H9 (cell line): ENCODE measurements at regions not wholly inside any gene's neighbourhood (a gene's known extent, or its start where the extent isn't known, plus 50 kb on each side); places are given as distances from the start of the nearest gene placed in this dataset.
"Not testable (repeated sequence)": the region's sequence is repeated elsewhere in the genome, so short reads cannot be mapped to it uniquely, and the experiment has no call there.

ENCODE experiments used
- DNase-seq: peaks from one replicate; pipeline ENCODE4 v3.0.0-alpha.2; 2017
- H2AFZ ChIP-seq: one replicate; pipeline ENCODE4 v1.6.1; 2013; ENCODE audit warnings: mild to moderate bottlenecking, low read length, control low read depth, moderate library complexity
- H2AK5ac ChIP-seq: 2 replicates; pipeline ENCODE4 v1.6.1; 2013; ENCODE audit warnings: low read length, control low read depth, mixed read lengths; ENCODE audit not compliant: insufficient read length
- H2BK120ac ChIP-seq: one replicate; pipeline ENCODE4 v1.6.1; 2013; ENCODE audit warnings: low read depth, mild to moderate bottlenecking, low read length, control low read depth, inconsistent platforms; ENCODE audit not compliant: poor library complexity, severe bottlenecking
- H2BK12ac ChIP-seq: 2 replicates; pipeline ENCODE4 v1.6.1; 2013; ENCODE audit warnings: low read length, control low read depth, mixed read lengths, low read depth; ENCODE audit not compliant: insufficient read length
- H2BK15ac ChIP-seq: 2 replicates; pipeline ENCODE4 v1.6.1; 2013; ENCODE audit warnings: low read depth, low read length, control low read depth
- H2BK20ac ChIP-seq: one replicate; pipeline ENCODE4 v1.6.1; 2013; ENCODE audit warnings: low read depth, mild to moderate bottlenecking, low read length, control low read depth, inconsistent platforms; ENCODE audit not compliant: poor library complexity, severe bottlenecking
- H2BK5ac ChIP-seq: 2 replicates; pipeline ENCODE4 v1.6.1; 2013; ENCODE audit warnings: low read length, control low read depth, mixed read lengths; ENCODE audit not compliant: insufficient read length
- H3K14ac ChIP-seq: 2 replicates; pipeline ENCODE4 v1.6.1; 2013; ENCODE audit warnings: low read length, control low read depth; ENCODE audit not compliant: insufficient read depth
- H3K18ac ChIP-seq: 2 replicates; pipeline ENCODE4 v1.6.1; 2013; ENCODE audit warnings: low read depth, mild to moderate bottlenecking, mixed read lengths, low read length, control low read depth; ENCODE audit not compliant: insufficient read length
- H3K23ac ChIP-seq: 2 replicates; pipeline ENCODE4 v1.6.1; 2013; ENCODE audit warnings: low read length, control low read depth, mixed read lengths, low read depth; ENCODE audit not compliant: insufficient read length
- H3K23me2 ChIP-seq: 2 replicates; pipeline ENCODE4 v1.6.1; 2013; ENCODE audit warnings: low read depth, mild to moderate bottlenecking, mixed read lengths, low read length, control low read depth; ENCODE audit not compliant: insufficient read length, poor library complexity, severe bottlenecking
- H3K27ac ChIP-seq: 2 replicates; pipeline ENCODE4 v1.5.1; 2013; ENCODE audit warnings: low read length, control low read depth, mixed read lengths, low read depth; ENCODE audit not compliant: insufficient read length
- H3K27me3 ChIP-seq: 2 replicates; pipeline ENCODE4 v1.6.1; 2013; ENCODE audit warnings: low read length, control low read depth, inconsistent platforms; ENCODE audit not compliant: insufficient read depth
- H3K4ac ChIP-seq: 2 replicates; pipeline ENCODE4 v1.6.1; 2013; ENCODE audit warnings: low read depth, mild to moderate bottlenecking, control low read depth, inconsistent platforms, low read length, moderate library complexity
- H3K4me1 ChIP-seq: 2 replicates; pipeline ENCODE4 v1.6.1; 2013; ENCODE audit warnings: low read length, control low read depth, inconsistent platforms; ENCODE audit not compliant: insufficient read depth
- H3K4me2 ChIP-seq: 2 replicates; pipeline ENCODE4 v1.6.1; 2013; ENCODE audit warnings: low read length, control low read depth, mixed read lengths; ENCODE audit not compliant: insufficient read length, insufficient read depth
- H3K56ac ChIP-seq: 2 replicates; pipeline ENCODE4 v1.6.1; 2013; ENCODE audit warnings: low read depth, mild to moderate bottlenecking, mixed read lengths, low read length, control low read depth; ENCODE audit not compliant: insufficient read length
- H3K79me1 ChIP-seq: 2 replicates; pipeline ENCODE4 v1.6.1; 2013; ENCODE audit warnings: low read depth, mild to moderate bottlenecking, moderate library complexity, low read length, control low read depth, inconsistent platforms; ENCODE audit not compliant: insufficient read depth, poor library complexity, severe bottlenecking
- H3K79me2 ChIP-seq: 2 replicates; pipeline ENCODE4 v1.6.1; 2013; ENCODE audit warnings: low read length, control low read depth, inconsistent platforms; ENCODE audit not compliant: insufficient read depth
- H3K9ac ChIP-seq: 2 replicates; pipeline ENCODE4 v1.6.1; 2013; ENCODE audit warnings: low read length, control low read depth, mixed read lengths; ENCODE audit not compliant: insufficient read length; ENCODE audit errors: extremely low read depth
- H3K9me3 ChIP-seq: one replicate; pipeline ENCODE4 v1.6.1; 2013; ENCODE audit warnings: low read depth, low read length, inconsistent platforms; ENCODE audit not compliant: control insufficient read depth
- H3T11ph ChIP-seq: one replicate; pipeline ENCODE4 v1.6.1; 2013; ENCODE audit warnings: mild to moderate bottlenecking, low read length, control low read depth, inconsistent platforms
- H4K20me1 ChIP-seq: one replicate; pipeline ENCODE4 v1.6.1; 2013; ENCODE audit not compliant: control insufficient read depth, insufficient read length, insufficient read depth
- H4K5ac ChIP-seq: 2 replicates; pipeline ENCODE4 v1.6.1; 2013; ENCODE audit warnings: low read depth, mild to moderate bottlenecking, mixed read lengths, low read length, control low read depth; ENCODE audit not compliant: insufficient read length
- H4K8ac ChIP-seq: replicated peaks from 2 replicates; pipeline ENCODE4 v1.6.1; 2013; ENCODE audit warnings: low read length, control low read depth, mixed read lengths, low read depth; ENCODE audit not compliant: insufficient read length
- H4K91ac ChIP-seq: 2 replicates; pipeline ENCODE4 v1.6.1; 2013; ENCODE audit warnings: low read depth, mild to moderate bottlenecking, moderate library complexity, mixed read lengths, low read length, control low read depth; ENCODE audit not compliant: insufficient read length
- H3K27ac Mint-ChIP-seq, 3 experiments: 2 replicates in 2 of 3; 3 replicates in 1 of 3; pipeline ENCODE4 v1.8.0; 2020 to 2021; ENCODE audit warnings: mixed read lengths in 3 of 3, mild to moderate bottlenecking in 1 of 3, moderate library complexity in 1 of 3
- H3K27me3 Mint-ChIP-seq: 2 replicates; pipeline ENCODE4 v1.8.0; 2021; ENCODE audit warnings: low read depth, mild to moderate bottlenecking, moderate library complexity, mixed read lengths
- H3K36me3 Mint-ChIP-seq, 3 experiments: 2 replicates in 2 of 3; 3 replicates in 1 of 3; pipeline ENCODE4 v1.8.0; 2020 to 2021; ENCODE audit warnings: low read depth in 3 of 3, mixed read lengths in 3 of 3; ENCODE audit not compliant: insufficient read depth in 1 of 3
- H3K4me1 Mint-ChIP-seq, 2 experiments: 2 replicates each; pipeline ENCODE4 v1.8.0; 2020; ENCODE audit warnings: mixed read lengths in 2 of 2
- H3K4me3 Mint-ChIP-seq, 2 experiments: 2 replicates in 1 of 2; 3 replicates in 1 of 2; pipeline ENCODE4 v1.8.0; 2020 to 2021; ENCODE audit warnings: mild to moderate bottlenecking in 2 of 2, mixed read lengths in 2 of 2, moderate library complexity in 1 of 2
- H3K9me3 Mint-ChIP-seq, 2 experiments: 2 replicates in 1 of 2; 3 replicates in 1 of 2; pipeline ENCODE4 v1.8.0; 2020; ENCODE audit warnings: mild to moderate bottlenecking in 2 of 2, mixed read lengths in 2 of 2, moderate library complexity in 1 of 2
- WGBS: extraction: QIAGEN DNeasy Blood & Tissue Kit; methylation state at CpG from one replicate; pipeline ENCODE4 v1.1.7; 2013; ENCODE audit warnings: missing lambda C conversion rate, low lambda C conversion rate, mixed read lengths; ENCODE audit not compliant: insufficient read length; ENCODE audit errors: extremely low coverage; 5-methylcytosine and 5-hydroxymethylcytosine counted together
- TF ChIP-seq, protein P1 (sequence below): fragments of 200-600 bp; sonication (generic); conservative IDR thresholded peaks from 3 replicates; pipeline ENCODE4 v1.8.0; 2021; ENCODE audit warnings: antibody characterized with exemption, mild to moderate bottlenecking

DNA sequence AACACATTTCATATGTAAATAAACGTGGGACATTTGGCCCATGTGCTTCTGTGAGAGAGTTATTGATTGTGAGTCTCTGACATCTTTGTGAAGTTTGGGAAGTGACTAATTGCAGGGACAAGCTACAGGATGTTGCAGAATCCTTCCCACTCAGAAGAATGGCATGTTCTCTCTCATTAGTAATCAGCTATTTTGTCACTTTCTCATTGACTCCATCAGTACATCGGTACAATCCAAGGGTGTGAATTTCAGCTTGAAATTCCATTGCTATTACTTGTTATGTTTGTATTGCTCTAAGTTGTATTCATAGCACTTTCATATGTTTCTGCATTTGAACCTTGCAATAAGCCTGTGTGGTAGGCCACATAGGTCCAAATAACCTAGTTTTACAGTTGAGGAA is 100.0 kb upstream of the KCNMA1 start:
- Mint-ChIP-seq H3K4me3 (no peak overlapping the region), H3K27ac (no peak overlapping the region), H3K4me1 (peaks cover 11 to 13% of the 10 kb centered on the region in 2 experiments), H3K9me3 (peaks cover 32 to 34% of the 10 kb centered on the region in 2 experiments), H3K27me3 (peaks cover 4% of the 10 kb centered on the region; the same call in 1 of the 2 replicates), H3K36me3 (peaks cover 12 to 35% (median 24%) of the 10 kb centered on the region in 3 experiments)
- Histone ChIP-seq H3T11ph (no peak overlapping the region), H2BK120ac (no peak overlapping the region), H3K18ac (no peak overlapping the region), H4K8ac (no peak overlapping the region), H3K27me3 (no peaks in the 10 kb centered on the region), H2BK20ac (no peak overlapping the region), H3K23ac (no peak overlapping the region), H3K4me1 (peaks cover 1% of the 10 kb centered on the region; the same call in 1 of the 2 replicates), H3K27ac (no peak overlapping the region), H3K23me2 (no peaks in the 10 kb centered on the region), H3K9me3 (peaks cover 5% of the 10 kb centered on the region), H3K9ac (no peak overlapping the region), H3K79me2 (no peaks in the 10 kb centered on the region), H2BK12ac (no peak overlapping the region), H3K4me2 (no peak overlapping the region), H3K56ac (no peak overlapping the region), H4K91ac (no peak overlapping the region), H2BK15ac (no peak overlapping the region), H4K20me1 (no peaks in the 10 kb centered on the region), H3K4ac (no peak overlapping the region), H2AK5ac (no peak overlapping the region), H2AFZ (no peak overlapping the region), H3K79me1 (no peaks in the 10 kb centered on the region), H2BK5ac (no peak overlapping the region), H3K14ac (no peak overlapping the region), H4K5ac (no peak overlapping the region)
- DNase-seq, result no peak
- no CpG with 5 or more reads among the region's 2 CpGs for WGBS
- TF ChIP-seq, protein P1, sequence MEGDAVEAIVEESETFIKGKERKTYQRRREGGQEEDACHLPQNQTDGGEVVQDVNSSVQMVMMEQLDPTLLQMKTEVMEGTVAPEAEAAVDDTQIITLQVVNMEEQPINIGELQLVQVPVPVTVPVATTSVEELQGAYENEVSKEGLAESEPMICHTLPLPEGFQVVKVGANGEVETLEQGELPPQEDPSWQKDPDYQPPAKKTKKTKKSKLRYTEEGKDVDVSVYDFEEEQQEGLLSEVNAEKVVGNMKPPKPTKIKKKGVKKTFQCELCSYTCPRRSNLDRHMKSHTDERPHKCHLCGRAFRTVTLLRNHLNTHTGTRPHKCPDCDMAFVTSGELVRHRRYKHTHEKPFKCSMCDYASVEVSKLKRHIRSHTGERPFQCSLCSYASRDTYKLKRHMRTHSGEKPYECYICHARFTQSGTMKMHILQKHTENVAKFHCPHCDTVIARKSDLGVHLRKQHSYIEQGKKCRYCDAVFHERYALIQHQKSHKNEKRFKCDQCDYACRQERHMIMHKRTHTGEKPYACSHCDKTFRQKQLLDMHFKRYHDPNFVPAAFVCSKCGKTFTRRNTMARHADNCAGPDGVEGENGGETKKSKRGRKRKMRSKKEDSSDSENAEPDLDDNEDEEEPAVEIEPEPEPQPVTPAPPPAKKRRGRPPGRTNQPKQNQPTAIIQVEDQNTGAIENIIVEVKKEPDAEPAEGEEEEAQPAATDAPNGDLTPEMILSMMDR, result no peak

DNA sequence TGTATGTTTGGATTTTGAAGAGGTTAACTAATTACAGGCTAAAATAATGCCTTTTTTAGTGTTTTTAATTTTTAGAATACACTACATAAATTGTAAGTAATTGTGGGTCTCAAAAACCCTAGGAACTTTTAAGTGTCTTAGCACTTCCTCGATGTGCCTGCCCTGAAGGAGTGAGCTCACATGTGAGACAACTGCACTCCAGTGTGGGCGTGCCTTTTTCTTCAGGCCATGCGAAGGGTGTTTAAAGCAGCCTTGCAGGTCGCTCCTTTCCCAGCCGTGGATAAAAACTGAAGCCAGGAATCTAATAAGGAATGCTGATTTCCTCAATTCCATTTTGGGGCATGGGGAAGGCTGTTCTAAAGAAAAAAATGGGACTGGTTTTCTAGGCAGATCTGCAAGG is 97.5 kb upstream of the KCNMA1 start:
- not testable (repeated sequence) for H2AFZ ChIP-seq, H2AK5ac ChIP-seq, H3K4me1 ChIP-seq, H3K56ac ChIP-seq, H3K79me1 ChIP-seq, H3K4me3 Mint-ChIP-seq, H3K79me2 ChIP-seq, H3K23me2 ChIP-seq, H4K91ac ChIP-seq, H3K18ac ChIP-seq, DNase-seq, H3K4me2 ChIP-seq, H3K27ac ChIP-seq, H4K5ac ChIP-seq, H2BK5ac ChIP-seq, H3K27me3 Mint-ChIP-seq, H4K8ac ChIP-seq, H4K20me1 ChIP-seq, H3T11ph ChIP-seq, H2BK120ac ChIP-seq, H2BK15ac ChIP-seq, H3K14ac ChIP-seq, H2BK20ac ChIP-seq, H3K23ac ChIP-seq, H3K9me3 ChIP-seq, H3K27me3 ChIP-seq, H3K4ac ChIP-seq, H3K27ac Mint-ChIP-seq, H2BK12ac ChIP-seq, H3K9ac ChIP-seq
- Mint-ChIP-seq H3K9me3 (peaks cover 24 to 28% of the 10 kb centered on the region in 2 experiments), H3K4me1 (peaks cover 19 to 20% of the 10 kb centered on the region in 2 experiments), H3K36me3 (peaks cover 9 to 27% (median 17%) of the 10 kb centered on the region in 3 experiments)
- WGBS, result no CpG with 5 or more reads among the region's 5 CpGs
